ENCODE measurements at regions not wholly inside any gene's neighbourhood (a gene's known extent, or its start where the extent isn't known, plus 50 kb on each side); places are given as distances from the start of the nearest gene placed in this dataset.

DNA sequence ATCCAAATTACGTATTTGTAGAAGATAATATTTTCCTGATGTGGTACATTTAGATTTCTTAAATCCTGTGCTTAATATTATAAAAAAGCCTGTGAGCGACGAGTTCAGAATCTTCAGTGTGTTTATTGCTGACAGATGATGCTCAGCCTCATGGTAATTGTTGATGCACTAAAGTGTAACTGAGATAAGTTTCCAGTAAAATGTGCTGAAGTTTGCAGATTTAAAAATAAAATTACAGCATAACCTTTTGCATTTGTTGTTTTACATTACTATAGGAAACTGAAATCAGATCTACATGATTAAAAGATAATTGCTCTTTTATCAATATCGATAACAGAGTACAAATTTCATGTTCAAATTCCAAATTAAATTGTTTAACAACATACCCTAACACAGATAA is 307.6 kb downstream of the FIGN start:
- no peak for DNase-seq
- Mint-ChIP-seq H3K4me1 (no peaks in the 10 kb centered on the region), H3K27ac (no peak overlapping the region), H3K27me3 (no peaks in the 10 kb centered on the region), H3K9me3 (no peaks in the 10 kb centered on the region), H3K36me3 (ENCODE audit: low read depth) (no peaks in the 10 kb centered on the region), H3K4me3 (no peak overlapping the region)
- intact Hi-C loops (cut with micrococcal nuclease) = no loop called here

DNA sequence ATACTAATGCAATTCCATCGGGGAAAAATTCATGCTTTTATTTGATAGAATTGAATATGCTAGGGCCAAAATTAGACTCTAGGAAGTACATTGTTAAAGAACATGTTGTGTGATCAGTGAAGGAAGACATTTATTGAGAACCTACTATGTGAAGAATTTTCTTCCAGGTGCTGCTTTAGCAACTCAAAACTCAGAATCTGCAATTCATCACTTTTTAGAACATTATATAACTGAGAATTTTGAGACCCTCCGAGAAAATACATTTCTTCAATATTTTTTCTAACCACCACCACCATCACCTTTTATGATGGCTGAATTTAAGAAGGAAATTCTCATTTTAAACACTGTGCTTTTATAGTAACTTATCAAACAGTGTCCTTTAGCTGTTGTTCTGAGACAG is 315.2 kb downstream of the FIGN start:
- no peaks in the 10 kb centered on the region for H3K36me3 Mint-ChIP-seq (ENCODE audit: low read depth)
- intact Hi-C loops (cut with micrococcal nuclease) = no loop called here
- H3K9me3 Mint-ChIP-seq = no peaks in the 10 kb centered on the region
- no peak overlapping the region for H3K27ac Mint-ChIP-seq
- H3K4me1 Mint-ChIP-seq = no peaks in the 10 kb centered on the region
- H3K27me3 Mint-ChIP-seq = no peaks in the 10 kb centered on the region
- no peak for DNase-seq
- H3K4me3 Mint-ChIP-seq = no peak overlapping the region

DNA sequence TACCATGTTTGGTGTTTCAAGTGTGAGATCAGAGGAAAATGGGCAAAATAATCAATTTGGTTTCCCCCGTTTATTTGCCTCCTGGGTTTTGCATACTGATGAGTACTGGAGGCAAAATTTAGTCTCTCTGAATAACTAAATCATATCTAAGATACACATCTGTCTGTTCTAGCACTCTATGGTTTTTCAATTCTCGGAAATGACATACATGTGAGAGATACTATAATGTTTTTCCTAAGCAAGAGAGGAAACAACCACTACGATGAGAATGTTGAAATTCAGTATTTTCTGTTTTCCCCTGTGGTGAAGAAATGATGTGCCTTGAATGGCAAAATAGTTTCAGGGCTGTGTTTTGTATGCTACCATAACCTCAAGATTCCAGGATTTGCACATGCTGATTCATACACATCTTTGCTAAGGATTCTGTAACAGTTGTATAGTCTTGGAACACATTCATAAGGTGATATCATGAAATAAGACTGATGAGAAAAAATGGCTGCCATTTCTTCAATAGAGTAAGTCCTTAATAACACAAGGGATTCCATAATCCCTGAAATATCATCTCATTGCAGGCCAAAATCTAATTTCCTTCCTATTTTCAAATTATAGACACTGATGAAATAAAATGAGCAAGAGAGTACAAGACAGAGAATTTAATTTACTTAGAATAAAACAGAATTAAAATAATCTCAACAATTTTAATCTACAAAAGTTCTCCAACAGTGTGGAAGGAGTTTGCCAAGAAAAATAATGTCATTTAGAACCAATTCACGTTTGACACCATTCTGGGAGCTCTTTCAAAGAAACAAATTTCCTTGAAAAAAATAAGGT is 316.6 kb downstream of the FIGN start:
- intact Hi-C loops (cut with micrococcal nuclease) = no loop called here
- DNase-seq = no peak
- H3K27ac Mint-ChIP-seq = no peak overlapping the region
- H3K36me3 Mint-ChIP-seq (ENCODE audit: low read depth) = no peaks in the 10 kb centered on the region
- H3K4me3 Mint-ChIP-seq = no peak overlapping the region
- H3K27me3 Mint-ChIP-seq = no peaks in the 10 kb centered on the region
- no peaks in the 10 kb centered on the region for H3K9me3 Mint-ChIP-seq
- no peaks in the 10 kb centered on the region for H3K4me1 Mint-ChIP-seq

DNA sequence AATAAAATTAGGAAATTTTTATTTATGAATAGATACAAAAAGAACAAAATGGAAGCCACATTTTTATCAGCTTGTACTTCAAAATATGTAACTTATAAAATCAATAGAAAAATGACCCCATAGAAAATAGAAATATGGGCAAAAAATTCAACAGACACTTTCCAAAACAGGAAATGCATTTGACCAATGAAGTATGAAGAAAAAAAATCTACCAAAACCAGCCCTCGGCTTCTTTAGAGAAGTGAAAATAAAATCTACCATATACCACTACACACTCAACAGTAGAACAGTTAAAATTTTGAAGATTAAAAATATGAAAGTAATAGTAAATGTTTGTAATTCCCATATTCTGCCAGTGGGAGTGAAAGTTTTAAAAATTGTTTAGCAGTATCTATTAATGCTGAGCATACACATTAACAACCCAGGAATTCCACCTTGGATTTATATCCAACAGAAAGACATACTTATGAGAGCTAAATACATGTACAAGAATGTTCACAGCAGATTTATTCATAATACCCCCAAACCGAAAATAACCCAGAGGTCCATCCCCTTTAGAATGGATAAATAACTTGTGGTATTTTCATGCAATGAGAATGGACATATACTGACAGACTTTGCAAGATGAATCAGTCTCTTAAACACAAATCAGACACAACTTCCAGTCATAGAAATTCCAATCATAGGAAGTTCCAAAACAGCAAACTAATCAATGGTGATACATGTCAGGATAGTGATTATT is 318.0 kb downstream of the FIGN start:
- Mint-ChIP-seq H3K9me3 (no peaks in the 10 kb centered on the region), H3K27me3 (no peaks in the 10 kb centered on the region), H3K27ac (no peak overlapping the region), H3K36me3 (ENCODE audit: low read depth) (no peaks in the 10 kb centered on the region), H3K4me3 (no peak overlapping the region), H3K4me1 (no peaks in the 10 kb centered on the region)
- DNase-seq = no peak
- intact Hi-C loops (cut with micrococcal nuclease) = no loop called here

DNA sequence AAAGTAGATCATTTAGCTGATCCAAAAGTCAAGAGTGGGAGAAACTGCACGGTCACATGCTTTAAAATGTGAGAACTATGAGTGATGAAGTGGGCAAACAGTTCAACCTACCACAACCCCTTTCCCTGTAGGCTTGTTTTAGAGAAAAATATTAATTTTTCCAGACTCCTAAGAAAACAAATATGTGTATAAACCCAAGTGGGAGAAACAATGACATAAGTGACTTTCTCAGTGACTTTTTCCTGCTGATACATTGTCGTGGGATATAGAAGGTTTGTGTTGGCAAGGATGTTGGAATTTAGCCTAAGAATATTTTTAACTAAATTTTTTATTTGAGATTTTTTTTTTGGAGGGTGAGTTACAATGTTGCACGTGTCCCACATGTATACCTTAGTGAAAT is 321.7 kb downstream of the FIGN start:
- DNase-seq = no peak

DNA sequence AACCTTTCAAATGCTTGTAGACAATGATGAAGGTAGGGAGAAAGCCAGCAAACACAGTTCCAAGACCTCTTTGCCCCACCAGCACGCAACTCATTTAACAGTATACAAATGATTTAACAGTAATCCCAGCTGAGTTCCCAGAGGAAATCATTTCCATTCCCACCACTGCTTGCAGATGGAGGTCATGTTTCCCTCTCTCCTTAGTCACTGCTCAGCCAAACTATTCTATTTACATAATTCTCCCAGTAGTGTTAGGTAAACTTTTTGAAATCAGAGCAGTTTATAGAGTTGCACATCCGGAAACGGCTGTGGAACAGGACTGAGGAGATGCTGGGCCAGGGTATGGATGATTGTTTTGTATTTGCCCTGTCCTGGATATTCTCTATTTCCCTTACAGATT is 328.5 kb downstream of the FIGN start:
- no peaks in the 10 kb centered on the region for H3K27me3 Mint-ChIP-seq
- H3K36me3 Mint-ChIP-seq (ENCODE audit: low read depth) = no peaks in the 10 kb centered on the region
- H3K4me1 Mint-ChIP-seq = no peaks in the 10 kb centered on the region
- H3K27ac Mint-ChIP-seq = no peak overlapping the region
- H3K4me3 Mint-ChIP-seq = no peak overlapping the region
- DNase-seq = no peak
- no peaks in the 10 kb centered on the region for H3K9me3 Mint-ChIP-seq
- intact Hi-C loops (cut with micrococcal nuclease) = no loop called here

More for the DNA sequence above, 321.7 kb downstream of the FIGN start:
- intact Hi-C loops (cut with micrococcal nuclease) = no loop called here
- no peak overlapping the region for H3K27ac Mint-ChIP-seq
- no peaks in the 10 kb centered on the region for H3K4me1 Mint-ChIP-seq
- no peaks in the 10 kb centered on the region for H3K9me3 Mint-ChIP-seq
- H3K36me3 Mint-ChIP-seq (ENCODE audit: low read depth) = no peaks in the 10 kb centered on the region
- H3K4me3 Mint-ChIP-seq = no peak overlapping the region
- H3K27me3 Mint-ChIP-seq = no peaks in the 10 kb centered on the region

DNA sequence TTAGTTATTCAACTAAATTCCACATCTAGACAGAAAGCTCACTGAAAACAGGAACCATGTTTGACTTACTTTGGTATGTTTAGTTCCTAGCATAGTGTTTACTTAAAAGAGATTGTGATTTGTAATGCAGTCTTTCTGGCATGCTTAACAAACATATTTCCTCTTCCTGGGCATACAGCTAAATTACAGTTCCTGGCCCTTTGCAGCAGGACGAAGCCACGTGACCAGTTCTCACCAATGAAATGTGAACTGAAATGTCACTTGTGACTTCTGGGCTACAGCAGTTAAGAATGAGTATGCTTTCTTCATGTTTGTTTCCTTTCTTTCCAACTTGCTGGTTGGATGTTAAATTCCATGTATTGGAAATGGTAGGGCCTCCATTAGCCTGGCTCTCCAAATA is 330.5 kb downstream of the FIGN start:
- intact Hi-C loops (cut with micrococcal nuclease) = no loop called here
- H3K27ac Mint-ChIP-seq = no peak overlapping the region
- no peaks in the 10 kb centered on the region for H3K36me3 Mint-ChIP-seq (ENCODE audit: low read depth)
- H3K4me3 Mint-ChIP-seq = no peak overlapping the region
- H3K27me3 Mint-ChIP-seq = no peaks in the 10 kb centered on the region
- H3K4me1 Mint-ChIP-seq = no peaks in the 10 kb centered on the region
- DNase-seq = no peak
- no peaks in the 10 kb centered on the region for H3K9me3 Mint-ChIP-seq

DNA sequence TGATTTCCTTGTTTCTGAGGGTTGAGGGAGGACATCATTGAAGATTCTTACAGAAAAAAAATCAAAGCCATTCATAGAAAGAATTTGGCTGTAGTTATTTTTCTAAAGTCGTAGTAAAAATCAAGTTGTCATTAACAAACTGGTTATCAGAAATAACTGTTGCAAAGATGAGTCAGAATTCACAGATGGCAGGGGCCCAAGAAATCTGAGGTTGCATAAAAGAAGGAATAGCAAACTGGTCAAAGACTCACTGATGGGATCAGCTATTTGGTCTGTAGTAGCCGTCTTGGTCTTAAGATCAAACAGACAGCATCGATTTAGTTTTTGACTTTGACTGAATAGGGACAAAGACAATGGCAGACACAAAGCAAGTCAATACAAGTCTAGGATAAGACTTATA is 334.3 kb downstream of the FIGN start:
- H3K4me3 Mint-ChIP-seq = no peak overlapping the region
- H3K36me3 Mint-ChIP-seq (ENCODE audit: low read depth) = no peaks in the 10 kb centered on the region
- DNase-seq = no peak
- H3K27me3 Mint-ChIP-seq = no peaks in the 10 kb centered on the region
- H3K4me1 Mint-ChIP-seq = no peaks in the 10 kb centered on the region
- H3K9me3 Mint-ChIP-seq = no peaks in the 10 kb centered on the region
- H3K27ac Mint-ChIP-seq = no peak overlapping the region
- intact Hi-C loops (cut with micrococcal nuclease) = no loop called here

DNA sequence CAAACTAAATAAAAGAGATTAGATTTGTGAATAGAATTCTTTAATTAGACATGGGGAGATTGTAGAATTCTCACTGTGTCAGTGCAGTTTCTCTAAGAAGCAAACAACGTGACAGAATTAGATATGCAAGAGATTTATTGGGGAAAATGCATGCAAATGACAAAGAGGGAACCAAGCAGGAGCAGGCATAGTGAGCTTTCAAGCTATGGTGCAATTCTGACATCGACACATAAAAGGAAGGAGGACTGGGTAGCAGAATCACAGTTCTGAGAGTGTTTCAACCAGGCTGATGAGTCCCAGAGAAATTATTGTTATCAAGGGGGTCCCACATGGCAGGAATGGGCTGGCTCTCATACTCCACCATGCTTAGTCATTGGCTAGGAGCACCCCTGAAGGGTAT is 338.4 kb downstream of the FIGN start:
- Mint-ChIP-seq H3K36me3 (ENCODE audit: low read depth) (no peaks in the 10 kb centered on the region), H3K27me3 (no peaks in the 10 kb centered on the region), H3K27ac (no peak overlapping the region), H3K4me1 (no peaks in the 10 kb centered on the region), H3K4me3 (no peak overlapping the region), H3K9me3 (no peaks in the 10 kb centered on the region)
- intact Hi-C loops (cut with micrococcal nuclease) = no loop called here
- no peak for DNase-seq

DNA sequence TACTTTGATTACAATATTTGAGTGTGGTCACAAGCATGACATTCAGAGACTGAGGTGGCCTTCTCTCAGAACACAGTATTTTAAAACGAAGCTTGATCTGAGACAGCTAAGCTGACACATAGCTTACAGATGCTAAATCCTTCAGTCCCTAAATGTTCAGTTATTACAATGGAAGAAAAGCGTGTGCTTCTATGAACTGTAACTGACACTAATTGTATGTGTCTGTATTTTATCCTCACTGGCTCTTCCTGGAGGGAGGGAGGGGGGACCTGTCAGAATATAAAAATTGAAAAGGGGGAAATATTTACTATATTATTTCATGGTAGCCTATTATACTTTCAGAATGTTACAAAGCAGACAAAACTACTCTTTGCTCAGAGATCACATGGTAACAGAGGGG is 340.2 kb downstream of the FIGN start:
- Mint-ChIP-seq H3K36me3 (ENCODE audit: low read depth) (no peaks in the 10 kb centered on the region), H3K9me3 (no peaks in the 10 kb centered on the region), H3K27ac (no peak overlapping the region), H3K4me3 (no peak overlapping the region), H3K27me3 (no peaks in the 10 kb centered on the region), H3K4me1 (no peaks in the 10 kb centered on the region)
- no peak for DNase-seq
- intact Hi-C loops (cut with micrococcal nuclease) = no loop called here

DNA sequence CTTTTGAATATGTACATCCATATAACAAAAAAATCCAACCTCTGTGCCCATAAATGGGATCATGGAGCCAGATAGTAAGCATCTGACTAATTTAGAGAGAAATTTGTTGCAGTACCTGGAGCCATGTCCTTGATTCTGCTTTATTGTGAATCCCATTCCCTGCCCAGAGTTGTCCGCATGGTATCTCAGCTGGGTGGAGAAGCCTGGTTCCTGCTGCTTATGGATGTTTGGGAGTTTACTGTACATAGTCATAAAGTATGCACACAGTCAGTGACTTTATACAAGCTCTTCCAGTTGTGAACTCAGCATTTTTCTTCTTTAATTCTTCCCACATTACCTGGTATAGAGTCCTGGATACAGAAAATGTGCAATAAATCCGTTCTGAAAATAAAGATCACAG is 346.0 kb downstream of the FIGN start:
- no peaks in the 10 kb centered on the region for H3K9me3 Mint-ChIP-seq
- no peak overlapping the region for H3K4me3 Mint-ChIP-seq
- intact Hi-C loops (cut with micrococcal nuclease) = no loop called here
- no peaks in the 10 kb centered on the region for H3K36me3 Mint-ChIP-seq (ENCODE audit: low read depth)
- DNase-seq = no peak
- H3K27ac Mint-ChIP-seq = no peak overlapping the region
- no peaks in the 10 kb centered on the region for H3K4me1 Mint-ChIP-seq
- H3K27me3 Mint-ChIP-seq = no peaks in the 10 kb centered on the region

DNA sequence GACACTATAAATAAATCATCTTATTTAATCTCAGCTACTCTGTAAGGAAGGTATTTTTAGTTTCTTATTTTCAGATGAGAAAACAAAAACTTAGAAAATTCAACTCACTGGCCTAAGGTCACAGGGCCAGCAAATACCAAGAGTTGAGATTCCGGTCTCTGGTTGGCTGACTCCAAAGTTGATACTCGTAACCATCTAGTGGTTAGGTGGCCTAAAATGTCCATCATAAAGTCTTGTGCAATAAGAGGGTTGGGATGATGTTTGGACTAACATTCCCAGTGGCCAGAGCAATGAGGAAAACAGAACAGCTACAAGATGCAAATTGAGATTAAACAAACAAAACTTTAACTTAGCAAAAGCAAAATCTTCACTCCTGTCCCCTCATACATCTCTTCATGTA is 360.3 kb downstream of the FIGN start:
- intact Hi-C loops (cut with micrococcal nuclease) = no loop called here
- H3K4me1 Mint-ChIP-seq = no peaks in the 10 kb centered on the region
- DNase-seq = no peak
- peaks cover 1% of the 10 kb centered on the region for H3K9me3 Mint-ChIP-seq
- H3K27ac Mint-ChIP-seq = no peak overlapping the region
- no peaks in the 10 kb centered on the region for H3K27me3 Mint-ChIP-seq
- no peaks in the 10 kb centered on the region for H3K36me3 Mint-ChIP-seq (ENCODE audit: low read depth)
- no peak overlapping the region for H3K4me3 Mint-ChIP-seq

DNA sequence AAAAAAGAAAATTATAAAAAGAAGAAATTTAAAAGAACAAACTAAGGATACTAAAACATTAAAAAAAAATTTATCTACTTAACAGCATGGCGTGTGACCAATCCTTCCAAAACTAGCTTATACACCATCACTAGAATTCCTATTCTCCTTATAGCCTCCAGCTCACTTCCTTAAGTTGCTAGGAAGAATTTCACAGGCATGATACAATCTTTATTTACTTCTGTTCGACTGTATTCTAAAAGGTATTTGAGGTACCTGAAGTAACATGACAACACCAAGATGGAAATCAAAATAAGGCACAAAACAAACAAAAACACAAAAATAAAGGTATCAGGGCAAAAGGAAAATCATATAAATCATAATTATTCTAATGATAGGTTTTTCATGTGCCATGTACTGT is 360.7 kb downstream of the FIGN start:
- H3K27ac Mint-ChIP-seq = no peak overlapping the region
- H3K36me3 Mint-ChIP-seq (ENCODE audit: low read depth) = no peaks in the 10 kb centered on the region

DNA sequence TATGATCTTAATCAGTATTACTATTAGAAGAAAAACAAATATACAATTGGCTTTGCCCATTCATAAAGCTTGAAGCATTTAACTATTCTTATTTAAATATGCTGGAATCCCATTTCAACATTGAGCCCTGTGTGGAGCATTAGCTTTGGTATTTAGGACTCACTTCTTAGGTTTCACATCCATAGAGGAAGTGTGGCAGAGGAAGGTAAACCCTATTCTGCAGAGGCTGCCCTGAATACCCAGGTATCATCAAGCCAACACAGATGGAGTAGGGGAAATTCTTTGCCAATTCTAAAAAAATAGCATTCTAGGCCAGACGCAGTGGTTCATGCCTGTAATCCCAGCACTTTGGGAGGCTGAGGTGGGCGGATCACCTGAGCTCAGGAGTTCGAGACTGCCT is 361.5 kb downstream of the FIGN start:
- Mint-ChIP-seq H3K36me3 (ENCODE audit: low read depth) (no peaks in the 10 kb centered on the region), H3K27me3 (no peaks in the 10 kb centered on the region), H3K27ac (no peak overlapping the region), H3K9me3 (peaks cover 5% of the 10 kb centered on the region), H3K4me1 (no peaks in the 10 kb centered on the region), H3K4me3 (no peak overlapping the region)
- intact Hi-C loops (cut with micrococcal nuclease) = no loop called here
- DNase-seq = no peak

More for the DNA sequence above, 360.7 kb downstream of the FIGN start:
- DNase-seq = no peak
- Mint-ChIP-seq H3K4me1 (no peaks in the 10 kb centered on the region), H3K9me3 (peaks cover 5% of the 10 kb centered on the region), H3K27me3 (no peaks in the 10 kb centered on the region), H3K4me3 (no peak overlapping the region)
- intact Hi-C loops (cut with micrococcal nuclease) = no loop called here
